HG02884 (cell line): ENCODE measurements at regions not wholly inside any gene's neighbourhood (a gene's known extent, or its start where the extent isn't known, plus 50 kb on each side); places are given as distances from the start of the nearest gene placed in this dataset.
"Not testable (repeated sequence)": the region's sequence is repeated elsewhere in the genome, so short reads cannot be mapped to it uniquely, and the experiment has no call there.

Experiments used
- ATAC-seq: cut with Tn5 transposase; IDR thresholded peaks from one replicate; pipeline ENCODE4 v1.9.1; 2021; ENCODE audit warnings: mild to moderate bottlenecking, moderate library complexity; ENCODE audit not compliant: unreplicated experiment

DNA sequence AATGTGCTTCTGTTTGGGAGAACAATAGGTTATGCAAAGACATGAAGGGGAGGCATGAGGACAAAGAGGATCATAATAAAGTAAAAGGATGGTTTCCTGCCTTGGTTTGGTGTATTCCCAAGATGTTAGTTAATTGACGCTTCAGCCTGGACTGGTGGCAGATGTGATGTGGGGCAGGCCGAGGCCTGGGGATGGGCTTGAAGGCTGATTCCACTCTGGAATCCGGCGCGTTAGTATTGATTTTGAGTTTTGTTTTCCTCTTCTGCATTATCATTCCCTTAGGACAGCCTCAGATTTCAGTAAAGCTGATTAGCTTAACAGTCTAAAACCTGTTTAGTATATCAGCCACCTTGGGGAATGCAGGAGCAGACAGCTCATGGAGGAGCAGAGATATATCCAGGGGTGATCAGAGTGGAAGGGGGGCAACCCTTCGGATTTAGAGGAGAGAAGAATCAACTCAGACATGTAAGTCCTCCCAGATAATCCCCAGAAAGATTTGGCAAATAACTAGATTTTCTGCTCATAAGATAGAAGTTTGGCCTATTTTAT lies 159.8 kb upstream of the MTPN start:
- no peak for ATAC-seq

DNA sequence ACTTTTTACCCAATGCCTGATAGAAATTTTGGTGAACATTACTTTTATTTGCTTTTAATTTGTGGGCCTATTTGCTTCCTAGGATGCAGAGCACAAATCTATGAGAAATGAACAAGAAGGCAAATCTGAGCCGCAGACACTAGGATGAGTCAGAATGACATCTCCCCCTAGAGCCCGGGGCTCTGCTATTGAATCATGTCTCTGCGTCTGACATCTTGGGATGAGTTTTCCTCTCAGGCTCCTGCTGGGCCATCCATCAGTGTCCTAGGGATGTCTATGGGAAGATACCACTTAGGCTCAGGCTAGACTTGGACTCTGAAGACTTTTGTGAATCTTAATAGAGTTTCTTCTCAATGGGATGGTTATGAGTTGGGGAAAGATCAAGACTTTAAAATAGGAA lies 157.3 kb upstream of the MTPN start:
- ATAC-seq = no peak

DNA sequence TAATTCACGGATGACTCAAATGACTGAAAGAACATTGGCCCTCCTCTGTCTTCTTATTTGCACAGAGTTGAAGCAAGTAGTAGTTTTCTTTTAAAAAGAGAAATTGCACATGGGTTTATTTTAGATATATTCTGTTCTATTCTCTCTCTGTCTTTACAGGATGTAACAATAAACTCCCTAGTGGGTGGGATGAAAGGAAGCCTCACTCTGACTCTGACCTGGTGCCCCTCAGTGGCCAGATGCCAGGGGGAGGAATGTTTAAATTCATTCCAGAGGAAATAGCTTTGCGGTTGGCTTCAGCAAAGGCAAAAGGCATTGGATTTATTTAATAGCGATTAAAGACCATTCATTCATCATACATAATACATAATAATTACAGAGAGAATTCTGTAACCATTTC lies 156.4 kb upstream of the MTPN start:
- ATAC-seq = no peak

DNA sequence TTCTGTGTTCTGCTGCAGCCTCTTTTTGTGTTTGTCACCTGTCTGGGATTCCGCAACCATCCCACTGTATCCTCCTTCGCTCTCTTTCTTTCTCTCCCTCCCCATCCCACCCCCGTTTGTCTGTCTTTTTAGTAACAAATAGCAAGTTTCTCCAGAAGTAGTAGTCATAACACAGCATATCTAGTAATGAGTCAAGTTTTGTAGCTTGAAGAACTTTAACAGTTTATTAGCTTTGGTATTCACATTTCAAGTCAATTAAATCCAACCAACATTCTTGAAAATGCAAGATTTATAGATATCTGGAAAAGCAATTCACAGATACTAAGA lies 154.1 kb upstream of the MTPN start:
- ATAC-seq = no peak

DNA sequence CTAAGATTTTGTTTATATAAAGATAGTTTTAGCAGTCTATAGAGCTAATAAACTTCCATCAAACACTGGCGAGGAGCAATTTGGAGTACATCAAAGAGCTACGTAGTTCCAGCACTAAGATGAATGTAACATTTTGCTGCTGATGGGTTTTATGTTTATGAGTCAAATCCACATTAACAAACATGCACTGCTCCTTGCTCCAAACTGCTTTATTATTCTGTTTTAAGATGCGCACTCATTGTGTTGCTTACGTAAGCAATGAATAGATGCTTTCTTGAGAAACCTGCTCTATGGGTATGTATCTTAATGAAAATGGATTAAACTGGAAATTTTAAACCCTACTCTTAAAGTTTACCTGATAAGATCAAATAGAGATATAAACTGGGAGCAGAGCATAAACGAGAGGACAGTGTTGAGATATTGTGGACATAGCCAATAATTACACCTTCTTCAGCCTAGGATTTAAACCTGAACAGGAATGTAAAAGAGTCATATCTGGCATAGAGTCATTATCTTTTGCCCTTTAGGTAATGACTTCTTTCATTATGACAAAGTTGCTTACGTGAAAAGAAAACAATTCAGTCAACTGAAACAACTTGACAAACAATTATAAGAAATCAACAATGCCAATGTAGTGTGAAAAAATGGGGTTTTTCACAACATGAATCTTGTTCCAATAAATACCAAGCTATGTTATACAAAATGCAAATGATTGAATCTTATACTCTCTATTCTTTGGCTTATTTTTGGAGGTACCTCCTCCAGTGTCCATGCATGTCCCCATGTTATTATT lies 153.5 kb upstream of the MTPN start:
- no peak for ATAC-seq

DNA sequence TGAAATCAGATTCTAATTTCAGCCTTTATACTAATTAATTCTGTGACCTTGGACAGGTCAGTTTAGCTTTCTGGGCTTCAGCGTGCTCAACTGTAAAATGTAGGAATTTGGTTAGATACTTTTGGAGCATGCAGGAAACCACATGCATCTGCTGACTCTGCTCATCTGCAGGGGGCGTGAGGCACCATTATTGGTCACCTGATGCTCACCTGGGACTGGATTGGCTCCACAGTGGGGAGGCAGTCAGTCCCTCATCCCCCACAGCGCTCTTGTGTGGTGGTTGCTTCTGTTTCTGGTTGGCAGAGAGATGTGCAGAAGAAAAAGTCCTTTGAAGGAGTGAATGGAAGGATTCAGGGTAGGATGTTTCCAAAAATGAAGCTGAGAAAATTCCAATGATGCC lies 150.9 kb upstream of the MTPN start:
- ATAC-seq = no peak

DNA sequence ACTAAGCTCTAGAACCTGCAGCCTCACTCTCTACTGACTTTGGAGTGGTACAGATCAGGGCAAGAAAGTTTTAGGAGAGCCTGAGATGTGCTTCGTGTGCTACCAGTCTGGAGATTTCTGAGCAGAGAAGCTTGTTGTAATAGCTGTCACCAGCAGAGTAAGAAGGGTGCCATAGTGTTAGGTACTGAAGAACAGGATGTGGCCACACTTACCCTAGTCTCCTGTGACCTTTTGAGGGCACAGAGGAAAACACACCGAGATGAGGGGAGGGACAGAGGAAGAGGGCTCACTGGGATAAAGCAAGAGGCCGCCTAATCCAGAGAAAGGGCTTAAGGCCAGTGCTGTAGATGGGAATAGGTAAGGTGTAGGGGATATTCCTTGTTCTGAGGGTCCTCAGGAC lies 146.2 kb upstream of the MTPN start:
- ATAC-seq = no peak

DNA sequence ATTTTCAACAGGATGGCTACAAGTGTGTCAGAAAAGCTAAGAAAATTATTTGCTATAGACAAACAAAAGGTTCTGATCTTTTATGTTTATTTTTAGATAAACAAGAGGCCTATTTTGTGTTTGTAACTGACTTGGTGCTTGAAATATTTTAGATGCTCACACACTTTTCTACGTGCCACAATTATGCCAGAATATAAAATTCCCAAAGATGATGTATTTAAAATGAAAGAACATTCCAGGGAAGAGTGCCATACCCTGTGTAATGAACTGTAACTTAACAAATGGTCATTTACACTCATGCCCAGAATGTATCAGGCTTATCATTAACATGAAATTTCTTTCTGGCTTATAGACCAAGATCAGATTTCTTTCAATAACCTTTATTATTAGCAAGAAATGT lies 144.9 kb upstream of the MTPN start:
- ATAC-seq = no peak

DNA sequence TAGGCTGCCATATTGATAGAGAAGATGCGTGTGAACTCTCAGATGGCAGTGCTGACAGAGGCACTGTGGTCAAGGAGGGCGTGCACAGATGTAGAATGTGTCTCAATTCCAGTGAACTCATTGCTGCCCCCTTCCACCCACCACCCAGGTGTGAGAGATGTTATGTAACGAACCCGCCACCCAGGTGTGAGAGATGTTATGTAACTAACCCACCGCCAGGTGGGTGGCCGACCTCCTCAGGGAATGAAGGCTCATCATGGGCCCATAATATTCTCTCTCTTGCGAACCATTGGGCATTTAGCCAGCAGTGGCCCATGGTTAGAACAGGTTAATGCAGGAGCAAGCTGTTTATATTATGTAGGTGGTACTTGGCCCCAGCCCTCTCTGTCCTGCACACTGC lies 140.4 kb upstream of the MTPN start:
- ATAC-seq = no peak

DNA sequence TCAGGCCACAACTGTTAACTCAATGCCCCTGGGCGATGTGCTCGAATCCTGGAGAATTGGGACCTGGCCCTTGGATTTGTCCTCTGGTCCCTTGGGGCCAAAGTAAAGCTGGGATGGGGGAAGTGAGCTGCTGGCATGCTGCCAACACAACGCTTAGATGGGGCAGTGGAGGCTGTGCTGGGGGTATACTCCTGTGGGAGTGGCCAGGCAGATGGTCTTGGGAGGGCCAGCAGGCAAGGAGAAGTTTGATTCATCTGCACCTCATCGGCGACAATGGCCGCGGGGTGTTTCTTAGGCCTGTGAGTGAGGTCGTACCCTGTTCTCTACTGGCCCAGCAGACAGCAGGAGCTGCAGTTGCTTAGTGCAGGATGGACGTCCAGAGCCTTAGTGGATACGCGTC lies 139.0 kb upstream of the MTPN start:
- no peak for ATAC-seq

DNA sequence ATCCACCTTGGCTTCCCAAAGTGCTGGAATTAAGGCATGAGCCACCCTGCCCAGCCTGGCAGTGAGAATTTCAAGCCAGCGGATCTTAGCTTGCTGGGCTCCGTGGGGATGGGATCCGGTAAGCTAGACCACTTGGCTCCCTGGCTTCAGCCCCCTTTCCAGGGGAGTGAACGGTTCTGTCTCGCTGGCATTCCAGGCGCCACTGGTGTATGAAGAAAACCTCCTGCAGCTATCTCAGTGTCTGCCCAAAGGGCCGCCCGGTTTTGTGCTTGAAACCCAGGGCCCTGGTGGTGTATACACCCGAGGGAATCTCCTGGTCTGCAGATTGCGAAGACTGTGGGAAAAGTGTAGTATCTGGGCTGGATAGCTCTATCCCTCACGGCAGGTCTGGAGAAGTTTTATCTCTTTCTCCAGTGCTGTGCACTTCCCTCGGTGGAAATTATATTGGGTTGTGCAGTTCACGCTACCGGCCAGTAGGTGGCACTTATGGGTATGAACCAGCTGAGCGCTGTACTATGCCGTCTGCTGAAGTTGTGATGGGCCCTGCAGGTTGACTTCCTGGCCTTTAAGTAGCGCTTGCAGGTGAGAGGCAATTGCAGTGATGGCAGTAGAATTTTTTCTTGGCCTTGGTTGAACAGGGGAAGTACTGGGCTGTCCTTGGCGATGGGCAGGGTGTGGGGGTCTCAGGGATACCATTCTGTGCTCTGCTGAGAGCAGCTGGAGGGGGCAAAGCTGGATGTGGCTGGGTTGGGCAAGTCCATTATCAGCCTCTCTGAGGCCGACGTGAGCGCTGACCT lies 138.0 kb upstream of the MTPN start:
- ATAC-seq = peak; percentile 99

DNA sequence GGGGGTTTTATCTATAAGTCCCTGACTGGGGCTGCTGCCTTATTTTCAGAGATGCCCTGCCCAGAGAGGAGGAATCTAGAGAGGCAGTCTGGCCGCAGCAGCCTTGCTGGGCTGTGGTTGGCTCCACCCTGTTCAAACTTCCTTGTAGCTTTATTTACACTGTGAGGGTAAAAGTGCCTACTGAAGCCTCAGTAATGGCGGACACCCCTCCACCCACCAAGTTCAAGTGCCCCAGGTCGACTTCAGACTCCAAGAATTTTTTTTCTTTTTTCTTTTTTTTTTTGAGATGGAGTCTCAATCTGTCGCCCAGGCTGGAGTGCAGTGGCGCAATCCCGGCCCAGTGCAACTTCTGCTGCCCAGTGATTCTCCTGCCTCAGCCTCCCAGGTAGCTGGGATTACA lies 137.3 kb upstream of the MTPN start:
- not testable (repeated sequence) for ATAC-seq

DNA sequence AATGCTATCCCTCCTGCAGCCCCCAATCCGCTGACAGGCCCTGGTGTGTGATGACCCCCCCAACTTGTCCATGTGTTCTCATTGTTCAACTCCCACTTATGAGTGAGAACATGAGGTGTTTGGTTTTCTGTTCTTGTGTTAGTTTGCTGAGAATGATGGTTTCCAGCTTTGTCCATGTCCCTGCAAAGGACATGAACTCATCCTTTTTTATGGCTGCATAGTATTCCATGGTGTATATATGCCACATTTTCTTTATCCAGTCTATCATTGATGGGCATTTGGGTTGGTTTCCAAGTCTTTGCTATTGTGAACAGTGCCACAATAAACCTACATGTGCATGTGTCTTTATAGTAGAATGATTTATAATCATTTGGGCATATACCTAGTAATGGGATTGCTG lies 131.9 kb upstream of the MTPN start:
- not testable (repeated sequence) for ATAC-seq

DNA sequence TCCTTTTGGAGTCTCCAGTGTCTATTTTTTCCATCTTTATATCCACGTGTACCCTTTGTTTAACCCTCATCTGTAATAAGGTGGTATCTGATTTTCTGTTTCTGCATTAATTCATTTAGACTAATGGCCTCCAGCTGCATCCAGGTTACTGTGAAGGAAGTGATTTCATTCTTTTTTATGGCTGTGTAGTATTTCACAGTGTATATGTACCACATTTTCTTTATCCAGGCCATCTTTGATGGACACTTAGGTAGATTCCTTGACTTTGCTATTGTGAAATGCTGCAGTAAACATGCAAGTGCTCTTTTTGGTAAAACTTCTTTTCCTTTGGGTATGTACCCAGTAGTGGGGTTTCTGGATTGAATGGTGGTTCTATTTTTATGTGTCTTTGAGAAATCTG lies 128.0 kb upstream of the MTPN start:
- ATAC-seq = no peak

DNA sequence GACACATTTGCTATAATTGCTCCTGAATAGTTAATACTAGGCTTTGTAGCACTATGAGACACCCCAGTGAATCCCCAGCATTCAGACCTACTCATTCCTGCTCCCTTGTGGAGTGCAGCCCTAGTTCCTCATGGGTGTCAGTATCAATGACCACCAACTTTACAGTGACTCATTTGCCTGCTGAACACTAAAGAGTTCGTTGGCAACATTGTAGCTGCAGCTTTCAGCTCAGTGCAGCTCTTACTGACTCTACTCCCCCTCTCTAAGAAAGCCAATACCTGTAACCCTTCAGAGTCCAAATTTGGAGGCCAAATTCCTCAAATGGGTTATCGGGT lies 127.1 kb upstream of the MTPN start:
- no peak for ATAC-seq

DNA sequence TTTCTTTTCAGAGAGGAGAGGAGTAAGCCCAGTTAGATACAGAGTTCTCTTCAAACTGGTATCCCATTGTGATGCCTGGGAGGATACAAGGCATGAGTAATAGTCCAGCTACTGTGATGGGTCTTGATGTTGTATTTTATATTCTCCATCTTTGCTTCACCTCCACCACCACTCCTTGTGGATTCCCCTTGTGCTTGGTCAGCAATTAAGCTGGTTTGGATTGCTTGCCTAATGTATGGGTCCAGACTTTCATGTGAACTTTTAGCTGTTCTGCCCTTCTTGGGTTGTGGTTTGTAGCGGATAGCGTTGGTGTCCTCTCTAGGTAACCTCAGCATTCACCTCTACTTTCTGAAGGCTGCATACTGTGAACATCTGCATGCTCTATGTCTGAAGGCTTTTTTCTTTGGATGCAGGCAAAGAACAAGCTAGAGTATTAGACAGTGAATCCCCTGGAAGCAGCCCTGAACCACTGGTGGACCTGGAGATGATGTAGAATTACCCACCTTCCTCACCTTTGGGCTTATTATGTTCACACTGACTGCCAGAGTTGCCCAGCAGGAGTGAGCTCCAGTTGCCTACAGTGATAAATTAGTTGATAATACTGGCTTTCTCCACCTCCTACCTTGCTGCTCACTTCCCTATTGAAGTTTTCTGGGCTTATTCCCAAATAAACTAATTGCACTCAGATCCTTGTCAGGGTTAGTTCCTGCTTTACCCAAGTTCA lies 126.5 kb upstream of the MTPN start:
- ATAC-seq = no peak

DNA sequence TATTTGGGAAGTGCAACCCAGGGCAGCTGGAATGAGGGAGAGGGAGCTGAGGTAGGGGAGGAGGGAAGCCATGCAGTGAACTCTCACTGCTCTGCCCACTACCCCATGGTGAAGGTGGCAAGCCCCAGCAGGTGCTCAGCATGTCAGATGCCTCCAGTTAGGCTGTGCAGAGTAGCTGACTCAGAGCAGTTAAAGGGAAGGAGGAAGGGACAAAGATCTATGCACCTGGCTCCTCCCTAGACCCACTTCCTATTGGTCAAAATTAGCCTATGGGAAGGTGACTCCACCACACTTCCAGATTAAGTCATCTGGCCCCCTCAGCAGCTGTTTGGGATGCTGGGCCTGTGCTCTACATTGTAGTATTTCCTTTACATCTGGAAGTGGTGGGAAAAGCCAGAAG lies 125.7 kb upstream of the MTPN start:
- ATAC-seq = no peak

DNA sequence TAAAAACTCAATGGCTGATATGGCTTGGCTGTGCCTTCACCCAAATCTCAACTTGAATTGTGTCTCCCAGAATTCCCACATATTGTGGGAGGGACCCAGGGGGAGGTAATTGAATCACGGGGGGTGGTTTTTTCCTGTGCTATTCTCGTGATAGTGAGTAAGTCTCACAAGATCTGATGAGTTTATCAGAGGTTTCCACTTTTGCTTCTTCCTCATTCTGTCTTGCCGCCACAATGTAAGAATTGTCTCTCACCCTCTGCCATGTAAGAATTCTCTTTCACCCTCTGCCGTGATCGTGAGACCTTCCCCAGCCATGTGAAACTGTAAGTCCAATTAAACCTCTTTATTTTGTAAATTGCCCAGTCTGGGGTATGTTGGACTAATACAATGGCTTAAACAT lies 115.6 kb upstream of the MTPN start:
- not testable (repeated sequence) for ATAC-seq

DNA sequence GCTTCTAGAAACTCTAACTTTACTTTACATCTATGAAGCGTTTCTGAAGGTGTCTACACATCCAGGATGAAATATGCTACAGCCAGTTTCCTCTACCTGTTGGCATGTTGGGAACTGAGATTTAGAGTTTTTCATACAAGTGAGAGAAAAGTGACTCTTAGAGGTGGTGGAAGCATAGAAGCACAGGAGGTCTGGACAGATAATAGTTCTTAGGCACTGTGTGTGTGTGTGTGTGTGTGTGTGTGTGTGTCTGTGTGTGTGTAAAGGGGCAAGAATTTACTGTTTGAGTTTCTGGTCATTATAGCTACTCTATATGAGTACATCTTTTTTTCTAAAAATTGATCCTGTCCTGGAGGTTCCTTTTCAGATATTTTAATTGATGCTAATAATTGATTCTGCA lies 110.7 kb upstream of the MTPN start:
- ATAC-seq = no peak

DNA sequence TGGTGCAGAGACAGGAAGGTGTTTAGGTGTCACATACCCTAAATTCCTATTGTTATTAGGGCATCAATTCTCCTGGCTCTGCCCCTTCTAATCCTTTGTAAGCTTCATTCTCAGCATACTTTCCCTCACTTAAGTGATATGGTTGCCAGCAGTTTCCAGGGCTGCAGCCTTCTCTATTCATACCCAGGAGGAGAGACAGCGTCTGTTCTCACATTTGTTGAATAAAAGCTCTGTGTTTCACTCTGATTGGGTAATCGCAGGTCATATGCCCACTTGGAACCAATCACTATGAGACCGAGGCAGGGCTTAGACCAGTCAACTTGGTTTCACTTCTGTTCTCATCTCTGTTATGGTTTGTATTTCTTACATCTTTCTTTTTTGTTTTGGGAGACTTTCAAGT lies 109.6 kb upstream of the MTPN start:
- no peak for ATAC-seq

DNA sequence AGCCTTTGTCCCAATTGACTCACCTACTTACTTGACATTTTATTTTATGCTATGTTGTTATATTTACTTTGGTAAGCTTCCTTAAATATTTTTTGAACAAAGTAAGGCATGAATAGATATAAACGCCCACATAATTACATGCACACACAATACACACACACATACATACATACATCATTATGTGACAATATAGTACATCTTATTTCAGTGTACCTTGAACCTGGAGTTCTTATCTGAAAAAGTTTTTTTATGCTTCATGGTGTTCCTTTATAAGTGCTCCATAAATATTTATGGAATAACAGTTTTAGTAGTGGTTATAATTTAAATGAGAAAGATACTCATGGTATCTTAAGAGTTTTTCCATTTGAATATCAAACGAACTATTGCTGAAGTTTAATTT lies 102.8 kb upstream of the MTPN start:
- no peak for ATAC-seq

DNA sequence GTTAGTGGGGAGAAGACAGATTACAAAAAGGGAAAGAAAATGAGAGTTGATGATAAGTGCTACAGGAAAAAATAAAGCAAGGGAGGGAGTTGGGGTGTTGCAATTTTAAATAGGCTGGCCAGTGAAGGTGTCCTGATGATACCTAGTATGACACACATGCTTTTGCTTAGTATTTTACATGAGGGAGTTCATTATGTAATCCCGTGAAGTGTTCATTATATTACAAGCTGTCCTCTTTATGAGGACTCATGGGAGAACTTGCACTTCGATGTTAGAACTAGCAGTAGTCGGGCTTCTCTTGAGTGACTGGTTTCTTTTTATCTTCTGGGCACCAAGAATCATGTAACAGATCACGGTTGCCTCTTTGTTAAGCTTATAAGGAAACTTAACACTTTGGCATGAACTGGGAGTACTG lies 102.3 kb upstream of the MTPN start:
- ATAC-seq = no peak
